Liver (tissue), 8 donors: ENCODE measurements at regions not wholly inside any gene's neighbourhood (a gene's known extent, or its start where the extent isn't known, plus 50 kb on each side); places are given as distances from the start of the nearest gene placed in this dataset.

Experiments used
- DNase-seq: peaks from one replicate; pipeline ENCODE4 v3.0.0-alpha.2; 2017; ENCODE audit warnings: low spot score
- H3K27ac ChIP-seq, 2 donors: one replicate each; pipeline ENCODE4 v1.7.0; 2013; ENCODE audit warnings: inconsistent platforms in 2 of 2, low read length in 2 of 2, control low read depth in 1 of 2, low read depth in 1 of 2, mild to moderate bottlenecking in 1 of 2
- H3K27me3 ChIP-seq, 4 donors: one replicate each; pipeline versions ENCODE4 v1.6.1 to v1.7.0; 2013; ENCODE audit warnings: low read length in 3 of 4, inconsistent platforms in 1 of 4, mild to moderate bottlenecking in 1 of 4, moderate library complexity in 1 of 4; ENCODE audit not compliant: control insufficient read depth in 4 of 4, insufficient read depth in 4 of 4
- H3K36me3 ChIP-seq, 4 donors: one replicate each; pipeline versions ENCODE4 v1.6.1 to v1.7.0; 2013; ENCODE audit warnings: low read length in 3 of 4, mild to moderate bottlenecking in 3 of 4, low read depth in 1 of 4, moderate library complexity in 1 of 4; ENCODE audit not compliant: control insufficient read depth in 4 of 4, insufficient read depth in 3 of 4
- H3K4me1 ChIP-seq, 4 donors: one replicate each; pipeline versions ENCODE4 v1.6.1 to v1.7.0; 2013; ENCODE audit warnings: low read length in 3 of 4, mild to moderate bottlenecking in 3 of 4, moderate library complexity in 1 of 4; ENCODE audit not compliant: control insufficient read depth in 4 of 4, insufficient read depth in 4 of 4
- H3K4me3 ChIP-seq, 3 donors: one replicate each; pipeline versions ENCODE4 v1.6.1 to v1.7.0; 2013; ENCODE audit warnings: low read length in 3 of 3, control low read depth in 1 of 3, low read depth in 1 of 3, mild to moderate bottlenecking in 1 of 3
- H3K9ac ChIP-seq, 2 donors: one replicate each; pipeline ENCODE4 v1.7.0; 2013; ENCODE audit warnings: low read length in 2 of 2, mild to moderate bottlenecking in 2 of 2, moderate library complexity in 2 of 2, control low read depth in 1 of 2, low read depth in 1 of 2
- H3K9me3 ChIP-seq, 4 donors: one replicate each; pipeline versions ENCODE4 v1.6.1 to v1.7.0; 2013; ENCODE audit warnings: low read length in 3 of 4; ENCODE audit not compliant: control insufficient read depth in 4 of 4
- EGR1 ChIP-seq, 2 donors: IDR thresholded peaks; 2 replicates each; pipeline ENCODE4 v1.6.1; 2016 to 2018; ENCODE audit warnings: antibody characterized with exemption in 2 of 2, low read depth in 2 of 2
- FOXA1 ChIP-seq: IDR thresholded peaks from 2 replicates; pipeline ENCODE4 v1.6.1; 2016; ENCODE audit warnings: antibody characterized with exemption
- GABPA ChIP-seq, 2 donors: IDR thresholded peaks in 1 of 2; conservative IDR thresholded peaks in 1 of 2; 2 replicates each; pipeline ENCODE4 v1.6.1; 2016; ENCODE audit warnings: antibody characterized with exemption in 2 of 2, mild to moderate bottlenecking in 1 of 2, moderate library complexity in 1 of 2
- HNF4A ChIP-seq, 2 donors: conservative IDR thresholded peaks; 2 replicates each; pipeline ENCODE4 v1.6.1; 2016; ENCODE audit warnings: antibody characterized with exemption in 2 of 2, mild to moderate bottlenecking in 2 of 2
- HNF4G ChIP-seq: IDR thresholded peaks from 2 replicates; pipeline ENCODE4 v1.6.1; 2016; ENCODE audit warnings: antibody characterized with exemption
- JUND ChIP-seq, 2 donors: IDR thresholded peaks; 2 replicates each; pipeline ENCODE4 v1.6.1; 2016; ENCODE audit warnings: antibody characterized with exemption in 2 of 2
- MAX ChIP-seq: IDR thresholded peaks from 2 replicates; pipeline ENCODE4 v1.6.1; 2016; ENCODE audit warnings: antibody characterized with exemption
- NR2F2 ChIP-seq: IDR thresholded peaks from 2 replicates; pipeline ENCODE4 v1.6.1; 2016; ENCODE audit warnings: antibody characterized with exemption
- RAD21 ChIP-seq, 2 donors: IDR thresholded peaks; 2 replicates each; pipeline ENCODE4 v1.6.1; 2016; ENCODE audit warnings: antibody characterized with exemption in 2 of 2, mild to moderate bottlenecking in 2 of 2
- REST ChIP-seq: IDR thresholded peaks from 2 replicates; pipeline ENCODE4 v1.6.1; 2016; ENCODE audit warnings: antibody characterized with exemption, mild to moderate bottlenecking
- RXRA ChIP-seq, 2 donors: IDR thresholded peaks; 2 replicates each; pipeline ENCODE4 v1.6.1; 2017 to 2018; ENCODE audit warnings: antibody characterized with exemption in 2 of 2, mild to moderate bottlenecking in 1 of 2
- SP1 ChIP-seq: IDR thresholded peaks from 2 replicates; pipeline ENCODE4 v1.6.1; 2018; ENCODE audit warnings: antibody characterized with exemption, mild to moderate bottlenecking
- TAF1 ChIP-seq: conservative IDR thresholded peaks from 2 replicates; pipeline ENCODE4 v1.6.1; 2016; ENCODE audit warnings: antibody characterized with exemption, mild to moderate bottlenecking
- YY1 ChIP-seq: IDR thresholded peaks from 2 replicates; pipeline ENCODE4 v1.6.1; 2016; ENCODE audit warnings: antibody characterized with exemption, mild to moderate bottlenecking
- ZBTB33 ChIP-seq: IDR thresholded peaks from 2 replicates; pipeline ENCODE4 v1.6.1; 2016; ENCODE audit warnings: antibody characterized with exemption
- WGBS: extraction: QIAGEN DNeasy Blood & Tissue Kit; methylation state at CpG from one replicate; pipeline ENCODE4 v1.1.7; 2013; 5-methylcytosine and 5-hydroxymethylcytosine counted together
- TF ChIP-seq, protein P1 (sequence below): fragments of 150-350 bp; IDR thresholded peaks from 2 replicates; pipeline ENCODE4 v1.5.1; 2017; ENCODE audit warnings: improper control_type of control experiment, low read depth, low read length; ENCODE audit not compliant: missing input control
- donor health status: healthy.
- donor health status: healthy.
- donor health status: healthy.
- donor health status: healthy.
- donor health status: healthy.

DNA sequence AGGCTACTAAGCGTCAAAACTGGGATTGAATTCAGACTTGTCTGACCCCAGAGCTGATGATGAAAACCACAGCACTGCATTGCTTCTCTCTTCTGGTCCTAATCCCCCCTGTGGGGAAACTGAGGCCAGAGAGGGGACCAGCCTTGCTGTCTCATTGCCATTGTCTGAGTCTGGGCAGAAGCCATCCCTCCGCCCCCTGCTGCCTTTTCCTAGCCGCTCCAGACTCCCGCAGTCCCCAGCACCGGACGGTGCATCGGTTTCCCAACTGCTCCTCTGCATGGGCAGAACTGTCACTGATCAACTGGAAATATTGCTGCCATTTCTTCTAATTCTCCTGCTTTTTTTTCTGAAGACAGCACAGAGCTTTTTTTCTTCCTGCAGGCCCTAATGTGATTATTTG lies 157.4 kb downstream of the ACTL8 start:
- H3K9me3 ChIP-seq: no peaks in the 10 kb centered on the region
- DNase-seq: no peak
- no peaks in the 10 kb centered on the region for H3K36me3 ChIP-seq
- WGBS: 47% methylated on average over 7 of the region's 7 CpGs
- H3K4me3 ChIP-seq: no peak overlapping the region
- no peak overlapping the region for H3K9ac ChIP-seq
- H3K27me3 ChIP-seq: peaks cover 0 to 11% (median 3%) of the 10 kb centered on the region in 4 donors
- TF ChIP-seq YY1 (no peak), TAF1 (no peak), EGR1 (IDR thresholded peaks at IDR 0.05; ENCODE audit: low read depth in 2 of 2) (no peak), ZBTB33 (no peak), RXRA (IDR thresholded peaks at IDR 0.05) (no peak), FOXA1 (no peak), GABPA (IDR thresholded peaks at IDR 0.05 in 1 of 2, conservative IDR thresholded peaks at IDR 0.05 in 1 of 2) (no peak), MAX (no peak), REST (no peak), JUND (IDR thresholded peaks at IDR 0.05) (no peak)
- TF ChIP-seq, protein P1, sequence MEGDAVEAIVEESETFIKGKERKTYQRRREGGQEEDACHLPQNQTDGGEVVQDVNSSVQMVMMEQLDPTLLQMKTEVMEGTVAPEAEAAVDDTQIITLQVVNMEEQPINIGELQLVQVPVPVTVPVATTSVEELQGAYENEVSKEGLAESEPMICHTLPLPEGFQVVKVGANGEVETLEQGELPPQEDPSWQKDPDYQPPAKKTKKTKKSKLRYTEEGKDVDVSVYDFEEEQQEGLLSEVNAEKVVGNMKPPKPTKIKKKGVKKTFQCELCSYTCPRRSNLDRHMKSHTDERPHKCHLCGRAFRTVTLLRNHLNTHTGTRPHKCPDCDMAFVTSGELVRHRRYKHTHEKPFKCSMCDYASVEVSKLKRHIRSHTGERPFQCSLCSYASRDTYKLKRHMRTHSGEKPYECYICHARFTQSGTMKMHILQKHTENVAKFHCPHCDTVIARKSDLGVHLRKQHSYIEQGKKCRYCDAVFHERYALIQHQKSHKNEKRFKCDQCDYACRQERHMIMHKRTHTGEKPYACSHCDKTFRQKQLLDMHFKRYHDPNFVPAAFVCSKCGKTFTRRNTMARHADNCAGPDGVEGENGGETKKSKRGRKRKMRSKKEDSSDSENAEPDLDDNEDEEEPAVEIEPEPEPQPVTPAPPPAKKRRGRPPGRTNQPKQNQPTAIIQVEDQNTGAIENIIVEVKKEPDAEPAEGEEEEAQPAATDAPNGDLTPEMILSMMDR: no peak
- no peaks in the 10 kb centered on the region for H3K4me1 ChIP-seq
- no peak overlapping the region for H3K27ac ChIP-seq

GRCh38 chr1:17913326-17914115 lies 158.4 kb downstream of the ACTL8 start:
- Histone ChIP-seq H3K4me3 (no peak overlapping the region), H3K27me3 (peaks cover 0 to 11% (median 4%) of the 10 kb centered on the region in 4 donors), H3K9me3 (no peaks in the 10 kb centered on the region), H3K9ac (no peak overlapping the region), H3K27ac (no peak overlapping the region), H3K4me1 (no peaks in the 10 kb centered on the region), H3K36me3 (no peaks in the 10 kb centered on the region)
- WGBS: 61% methylated on average over 14 of the region's 14 CpGs
- DNase-seq: no peak
- TF ChIP-seq JUND (IDR thresholded peaks at IDR 0.05) (no peak), HNF4A (conservative IDR thresholded peaks at IDR 0.05) (no peak), REST (no peak), FOXA1 (no peak), EGR1 (IDR thresholded peaks at IDR 0.05; ENCODE audit: low read depth in 2 of 2) (no peak), GABPA (IDR thresholded peaks at IDR 0.05 in 1 of 2, conservative IDR thresholded peaks at IDR 0.05 in 1 of 2) (no peak), RAD21 (IDR thresholded peaks at IDR 0.05) (no peak), YY1 (no peak), HNF4G (no peak), NR2F2 (no peak), RXRA (IDR thresholded peaks at IDR 0.05) (no peak), MAX (no peak), SP1 (no peak)
- TF ChIP-seq, protein P1: no peak
